GM19395 (cell line): ENCODE measurements at regions not wholly inside any gene's neighbourhood (a gene's known extent, or its start where the extent isn't known, plus 50 kb on each side); places are given as distances from the start of the nearest gene placed in this dataset.

Experiments used
- ATAC-seq: cut with Tn5 transposase; IDR thresholded peaks from one replicate; pipeline ENCODE4 v1.9.1; 2021; ENCODE audit warnings: mild to moderate bottlenecking, moderate library complexity; ENCODE audit not compliant: unreplicated experiment

DNA sequence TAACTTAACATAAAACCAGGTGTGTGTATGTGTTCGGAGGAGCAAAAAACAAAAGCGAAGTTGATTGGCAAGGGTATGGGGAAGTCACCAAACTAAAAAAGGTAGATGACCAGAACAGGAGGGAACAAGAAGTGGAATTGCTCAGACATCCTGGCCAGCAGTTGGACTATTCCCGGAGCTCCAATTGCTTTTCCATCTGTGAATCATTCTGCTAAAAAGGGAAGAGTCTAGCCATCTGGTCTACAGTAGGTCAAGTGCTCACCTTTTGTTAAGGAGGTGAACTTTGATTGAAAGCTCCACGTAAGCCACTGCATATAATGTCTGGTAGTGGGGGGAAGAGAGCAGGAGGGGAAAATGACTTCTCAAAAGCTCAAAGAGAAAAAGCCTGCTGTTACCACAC, 50.0 kb upstream of the BET1 start:
- no peak for ATAC-seq

DNA sequence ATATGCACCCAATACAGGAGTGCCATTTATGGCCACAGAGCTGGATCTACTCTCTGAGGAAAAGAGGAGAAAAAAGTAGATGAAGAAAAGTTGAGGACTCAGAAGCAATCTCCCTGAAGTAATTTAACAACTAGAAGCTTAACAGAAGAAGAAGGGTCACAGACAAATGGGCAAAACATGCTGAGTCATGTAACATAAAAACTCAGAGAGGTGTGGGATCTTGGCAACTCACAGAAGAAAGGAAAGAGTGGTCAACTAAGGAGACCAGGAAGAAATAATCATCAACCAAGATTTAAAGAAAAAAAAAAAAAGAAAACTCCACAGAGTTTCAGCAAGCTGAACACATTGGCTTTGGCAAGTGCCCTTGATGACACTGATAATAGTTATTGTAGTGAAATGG, 51.8 kb upstream of the BET1 start:
- no peak for ATAC-seq

DNA sequence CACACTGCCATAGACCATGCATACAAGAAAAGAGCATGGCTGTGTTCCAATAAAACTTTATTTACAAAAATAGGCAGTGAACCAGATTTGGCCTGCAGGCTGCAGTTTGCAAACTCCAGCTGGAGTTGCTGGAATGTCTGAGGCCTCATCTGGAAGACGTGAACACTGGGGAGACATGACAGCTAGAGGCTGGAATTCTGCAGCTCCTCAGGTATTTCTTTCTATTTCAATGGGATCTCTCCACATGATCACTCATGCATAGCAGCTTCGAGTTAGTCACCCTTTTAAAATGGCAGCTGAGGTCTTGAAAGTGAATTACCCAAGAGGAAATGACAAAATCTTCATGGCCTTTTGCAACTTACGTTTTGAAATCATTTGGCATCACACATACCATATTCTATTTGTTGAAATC, 52.6 kb upstream of the BET1 start:
- ATAC-seq, result no peak

DNA sequence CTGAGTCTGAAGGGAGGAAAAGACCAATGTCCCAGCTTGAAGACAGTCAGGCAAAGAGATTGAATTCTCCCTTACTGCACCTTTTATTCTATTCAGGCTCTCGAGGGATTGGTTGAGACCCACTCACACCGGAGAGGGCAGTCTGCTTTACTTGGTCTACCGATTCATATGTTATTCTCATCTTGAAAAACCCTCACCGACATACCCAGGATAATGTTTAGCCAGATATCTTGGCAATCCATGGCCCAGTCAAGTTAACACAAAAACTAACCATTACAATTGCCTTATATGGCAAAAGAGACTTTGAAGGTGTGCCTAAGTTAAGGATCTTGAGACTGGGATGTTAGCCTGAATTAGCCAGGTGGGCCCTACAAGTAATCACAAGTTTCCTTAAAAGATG, 53.8 kb upstream of the BET1 start:
- no peak for ATAC-seq

DNA sequence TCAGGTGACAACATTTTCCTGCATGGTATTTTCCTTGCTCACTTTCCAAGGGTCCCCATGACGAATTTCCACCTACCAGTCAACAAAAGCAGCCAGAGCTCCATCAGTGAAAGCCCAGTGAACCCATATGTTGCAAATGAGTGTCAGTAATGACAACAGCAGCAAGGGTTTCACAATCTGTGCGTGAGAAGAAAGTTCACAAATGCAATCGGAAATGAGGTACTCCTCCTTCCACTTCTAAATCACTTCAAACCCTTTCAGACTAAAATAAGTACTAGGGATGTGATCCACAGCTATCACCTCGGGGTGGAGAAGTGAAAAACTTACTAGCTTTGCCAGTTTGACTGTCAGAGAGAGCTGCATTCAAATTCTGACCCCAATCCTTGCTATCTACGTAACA, 55.6 kb upstream of the BET1 start:
- peak; percentile 85 for ATAC-seq

DNA sequence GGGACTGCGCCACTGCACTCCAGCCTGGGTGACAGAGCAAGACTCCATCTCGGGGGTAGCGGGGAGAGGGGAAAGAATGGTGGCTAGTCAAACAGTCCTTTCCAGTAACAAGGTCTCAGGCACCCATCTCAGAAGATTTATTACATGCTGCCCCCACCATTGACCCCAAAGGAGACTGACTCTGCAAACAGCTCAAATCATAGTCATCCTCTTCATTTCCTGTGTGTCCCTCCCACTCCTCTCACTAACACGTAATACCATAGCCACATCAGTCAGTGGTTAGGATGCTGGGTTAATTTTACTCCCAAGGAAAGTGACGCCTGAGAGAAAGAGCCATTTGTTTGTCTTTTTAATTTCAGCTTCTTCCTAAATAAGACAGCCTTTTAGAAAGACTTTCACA, 56.6 kb upstream of the BET1 start:
- ATAC-seq, result peak; percentile 45

DNA sequence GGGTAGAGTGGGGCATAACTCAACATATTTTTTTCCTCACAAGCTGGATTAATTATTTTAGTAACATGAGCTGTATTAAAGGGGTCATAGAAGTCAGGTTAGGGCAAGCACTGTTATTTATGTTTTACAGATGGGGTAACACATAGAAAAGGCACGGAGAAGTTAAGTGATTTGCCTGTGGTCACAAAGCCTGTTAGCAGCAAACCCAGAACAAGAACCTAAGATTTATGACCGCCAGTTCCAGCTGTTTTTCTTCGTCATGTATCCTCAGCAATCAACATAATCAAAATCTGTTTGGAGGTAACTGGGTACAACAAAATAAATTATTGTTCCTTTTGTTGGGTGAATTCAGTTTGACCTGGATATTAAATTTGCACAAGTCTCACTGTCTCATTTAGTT, 57.2 kb upstream of the BET1 start:
- ATAC-seq, result no peak

DNA sequence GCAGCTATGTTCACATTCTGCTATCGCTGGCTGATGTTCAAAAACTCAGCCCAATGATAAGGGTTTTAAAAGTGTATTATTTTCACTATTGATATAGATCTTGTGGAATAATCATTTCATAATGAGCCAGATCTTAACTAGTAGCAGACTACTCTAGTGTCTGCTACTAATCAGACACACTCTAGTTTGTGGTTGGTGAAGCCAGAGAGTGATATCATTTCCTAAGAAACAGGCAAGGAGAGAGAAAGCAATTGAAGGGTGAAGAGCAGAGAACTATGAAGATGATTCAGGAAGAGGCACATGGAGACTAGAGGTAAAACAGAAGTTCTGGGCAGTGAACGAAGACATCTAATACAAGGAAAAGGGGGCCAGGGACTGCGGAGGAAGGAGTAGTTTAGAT, 58.2 kb upstream of the BET1 start:
- no peak for ATAC-seq

DNA sequence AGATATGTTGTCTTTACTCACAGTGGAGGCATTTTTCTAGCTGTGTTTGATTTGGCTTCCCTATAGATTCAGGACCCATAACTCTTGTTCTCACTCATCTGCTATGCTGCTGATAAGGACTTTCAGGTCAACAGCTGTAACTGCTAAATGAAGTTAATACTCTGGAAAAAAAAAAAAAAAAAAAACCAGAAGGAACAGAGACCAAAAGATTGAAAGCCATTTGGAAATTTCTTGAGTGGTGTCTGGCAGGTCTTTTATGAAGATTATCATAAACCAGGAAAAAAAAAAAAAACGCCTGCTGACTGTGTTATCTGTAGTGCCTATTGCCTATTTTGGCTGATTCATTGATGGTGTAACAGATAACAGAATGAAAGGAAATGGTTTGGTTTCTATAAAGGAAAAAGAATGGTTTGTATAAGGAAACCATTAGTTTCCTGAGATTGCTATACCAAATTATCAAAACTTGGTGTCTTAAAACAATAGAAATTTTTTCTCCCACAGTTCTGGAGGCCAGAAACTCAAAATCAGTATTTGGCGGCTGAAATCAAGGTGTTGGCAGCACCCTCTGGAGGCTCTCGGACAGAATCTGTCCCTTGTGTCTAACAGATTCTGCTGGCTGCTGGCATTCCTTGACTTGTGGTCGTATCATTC, 60.5 kb upstream of the BET1 start:
- ATAC-seq, result no peak

DNA sequence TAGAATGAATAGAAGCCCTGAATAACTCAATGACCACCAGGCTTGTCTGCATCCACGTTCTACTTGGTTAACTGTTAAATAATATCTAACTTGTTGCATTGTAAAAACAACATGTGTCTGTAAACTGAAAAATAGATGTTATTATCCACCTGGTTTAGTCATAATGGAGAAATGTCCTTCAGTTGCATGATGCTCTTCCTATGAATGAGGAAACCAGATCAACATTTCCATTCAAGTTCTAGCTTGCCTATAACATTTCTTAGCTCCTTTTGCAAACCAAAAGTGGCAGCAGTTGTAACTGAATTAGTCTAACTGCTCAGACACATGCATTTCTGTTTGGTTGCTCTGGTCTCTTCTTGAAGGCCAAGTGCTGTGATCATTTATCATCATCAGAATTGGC, 62.9 kb upstream of the BET1 start:
- ATAC-seq, result no peak

DNA sequence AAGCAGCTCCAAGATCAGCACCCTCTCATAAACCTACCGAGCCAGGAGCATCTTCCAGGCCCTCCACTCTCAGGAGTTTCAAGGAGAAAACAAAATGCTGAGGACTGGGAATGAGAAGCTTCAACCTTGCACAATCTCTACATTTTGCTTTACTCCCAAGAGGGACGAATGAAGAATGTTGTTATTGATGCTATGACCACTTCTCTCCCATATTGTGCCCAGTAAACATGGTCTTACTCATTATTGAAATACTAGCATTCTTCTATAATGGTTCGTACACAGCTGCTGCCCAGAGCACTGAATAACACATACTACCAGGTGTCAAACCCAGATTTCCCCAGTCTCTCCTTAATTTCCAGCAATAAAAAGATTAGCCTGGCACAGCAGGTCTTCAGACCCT, 63.4 kb upstream of the BET1 start:
- no peak for ATAC-seq

DNA sequence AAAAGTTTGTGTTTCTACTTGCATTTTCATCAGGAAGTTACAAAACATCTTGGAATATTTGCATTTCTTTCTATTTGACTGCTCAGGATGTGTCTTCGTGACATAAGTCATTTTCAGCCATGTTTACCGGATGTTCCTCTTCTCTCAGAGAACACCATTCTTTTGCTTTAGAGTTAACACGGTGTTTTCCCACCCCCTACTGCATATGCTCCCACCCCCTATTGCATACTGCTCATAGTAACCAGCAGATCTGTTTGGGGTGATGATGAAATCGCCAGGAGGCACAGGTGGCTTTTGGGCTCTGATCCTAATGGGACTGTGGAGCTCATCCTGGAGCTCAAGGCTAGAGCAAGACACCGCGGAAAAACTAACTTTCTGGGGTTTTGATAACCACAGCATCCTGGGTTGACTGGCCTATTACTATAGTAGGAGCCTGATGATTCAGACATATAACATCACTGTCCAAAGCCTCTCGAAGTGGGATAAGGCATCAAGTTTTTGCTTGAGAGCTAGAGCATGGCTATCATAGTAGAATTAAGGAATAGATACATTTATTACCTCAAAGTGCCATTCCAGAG, 65.1 kb upstream of the BET1 start:
- ATAC-seq, result peak; percentile 83

DNA sequence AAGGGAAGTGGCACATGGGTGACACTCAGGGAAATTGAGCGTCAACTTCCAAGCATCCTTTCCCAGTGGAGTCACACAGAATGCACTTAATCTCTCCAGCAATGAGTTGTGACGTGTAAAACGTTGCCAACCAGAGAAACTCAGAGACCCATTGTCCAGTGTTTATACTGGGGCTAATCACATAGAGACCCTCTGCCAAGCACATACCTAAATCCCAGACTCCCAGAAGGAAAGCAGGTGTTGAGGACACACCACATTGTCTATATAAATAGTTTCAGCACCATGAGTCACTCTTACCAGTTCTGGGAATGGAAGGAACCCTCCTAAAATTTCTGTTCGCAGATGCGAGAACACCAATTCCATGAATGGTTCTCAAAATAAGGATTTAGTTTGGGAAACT, 76.4 kb upstream of the BET1 start:
- ATAC-seq, result no peak

DNA sequence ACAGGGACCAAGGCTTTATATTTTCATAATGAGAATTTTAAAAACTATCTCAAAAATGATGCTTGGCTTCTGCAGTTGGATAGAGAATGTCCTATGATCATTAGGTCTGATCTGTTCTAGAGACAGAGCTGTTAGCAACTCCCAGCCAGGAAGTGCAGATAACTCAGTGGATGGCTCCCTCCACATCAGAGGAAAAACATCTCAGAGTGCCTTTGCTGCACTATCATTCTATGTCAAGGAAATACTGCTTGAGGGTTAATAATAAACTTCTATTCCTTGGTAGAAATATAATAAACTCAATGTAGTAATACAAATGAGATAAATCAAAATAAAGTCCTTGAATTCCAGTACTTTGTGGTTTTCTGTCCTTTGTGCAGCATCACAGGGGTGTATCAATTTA, 78.0 kb upstream of the BET1 start:
- ATAC-seq, result no peak

DNA sequence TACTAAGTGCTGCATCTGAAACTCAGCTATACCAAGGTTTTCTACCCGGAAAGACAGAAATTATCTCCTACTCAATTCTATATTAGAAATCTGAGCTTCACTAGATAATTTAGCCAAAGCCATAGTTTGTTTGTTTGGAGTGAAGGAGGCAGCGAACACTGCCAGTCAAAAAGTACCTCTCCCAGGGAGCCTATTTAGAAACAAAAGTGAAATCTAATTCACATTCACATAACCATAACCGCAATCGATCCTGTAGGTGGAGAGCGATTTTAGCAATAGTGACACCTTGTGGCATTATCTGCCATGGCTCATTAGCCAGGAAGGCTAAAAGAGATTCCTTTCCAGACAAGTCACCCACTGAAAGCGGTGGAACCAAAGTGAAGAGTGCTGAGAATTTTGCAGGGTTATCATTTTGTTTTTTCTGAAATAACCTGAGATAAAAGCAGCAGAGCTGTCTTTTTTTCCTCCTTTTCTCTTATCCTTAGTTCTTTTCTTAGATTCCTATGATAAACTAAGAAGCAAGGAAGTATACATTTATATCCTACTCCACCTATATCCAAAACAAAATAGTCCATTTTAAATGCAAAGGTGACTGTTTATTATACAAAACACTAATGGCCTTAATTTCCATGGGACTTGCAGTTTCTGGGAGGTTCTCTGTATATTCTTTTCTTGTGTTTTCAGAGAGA, 83.7 kb upstream of the BET1 start:
- ATAC-seq, result peak; percentile 98

DNA sequence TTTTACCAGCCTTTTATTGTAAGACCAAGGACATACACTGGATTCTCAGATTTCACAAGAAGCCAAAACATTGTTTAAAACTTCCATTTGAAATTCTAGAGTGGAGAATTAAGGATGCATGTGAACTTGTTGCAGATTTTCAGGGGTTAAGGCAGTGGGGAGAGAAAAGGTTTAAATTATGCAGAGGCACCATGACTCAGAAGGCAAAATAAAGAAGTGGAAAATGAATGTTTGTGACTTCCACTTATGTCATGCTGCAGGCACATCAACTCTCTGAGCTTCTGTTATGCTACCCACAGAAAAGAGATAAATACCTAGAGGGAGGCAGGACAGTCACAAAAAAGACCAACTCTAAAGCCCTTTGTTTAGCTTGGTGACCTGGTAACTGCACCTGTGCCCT, 84.4 kb upstream of the BET1 start:
- ATAC-seq, result no peak

DNA sequence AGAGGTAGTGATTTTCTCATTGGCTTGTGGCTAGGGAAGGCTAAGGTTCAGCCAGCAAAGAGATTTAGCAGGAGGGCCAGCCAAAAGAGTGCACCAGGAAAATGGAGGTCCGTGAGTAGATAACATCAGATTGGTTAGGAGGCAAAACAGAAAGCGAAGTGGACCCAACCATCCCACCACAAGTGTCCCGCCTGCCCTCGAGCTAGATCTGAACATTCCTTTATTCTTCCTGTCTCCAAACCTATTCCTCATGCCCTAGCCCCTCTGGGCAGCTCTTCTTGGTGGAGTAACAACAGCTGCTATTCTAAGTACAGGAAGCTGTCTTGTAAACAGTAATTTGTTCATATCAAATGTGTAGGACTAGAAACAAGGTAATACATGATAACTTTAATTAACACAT, 85.7 kb upstream of the BET1 start:
- ATAC-seq, result no peak

DNA sequence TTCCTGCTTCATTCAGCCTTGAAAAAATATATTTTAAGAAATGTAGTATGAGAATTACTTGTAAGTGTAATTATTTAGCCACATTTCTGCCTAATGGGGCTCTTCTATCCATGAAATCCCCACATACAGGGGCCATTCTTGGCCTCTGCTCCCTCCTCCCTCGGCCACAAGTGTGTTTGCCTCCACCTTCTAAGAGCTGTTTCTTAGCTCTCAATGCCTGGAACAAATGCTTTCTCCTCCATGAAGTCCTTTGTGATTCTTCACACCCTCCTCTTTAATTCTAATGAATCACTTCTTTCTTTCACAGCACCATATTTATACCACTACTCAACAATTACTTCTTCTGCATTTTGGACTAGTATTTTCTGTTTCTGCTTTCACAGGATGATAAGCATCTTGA, 88.8 kb upstream of the BET1 start:
- no peak for ATAC-seq

DNA sequence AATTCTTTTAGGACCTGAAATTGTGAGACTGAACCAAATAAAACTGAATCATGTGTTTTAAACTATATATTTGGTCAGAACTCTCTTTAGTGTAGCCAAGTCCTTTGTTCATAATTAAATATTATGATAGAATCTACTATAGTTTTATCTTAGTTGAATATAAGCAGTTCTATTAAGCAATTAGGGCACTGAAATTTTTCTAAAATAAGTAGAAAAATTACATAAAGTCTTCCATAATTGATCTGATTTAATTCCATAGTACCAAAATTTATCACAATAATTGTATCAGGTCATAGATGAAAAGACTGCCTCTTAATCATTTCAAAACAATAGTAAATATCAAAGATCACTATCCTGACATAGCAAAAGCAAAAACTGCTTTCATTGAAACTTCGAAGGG, 90.1 kb upstream of the BET1 start:
- no peak for ATAC-seq

DNA sequence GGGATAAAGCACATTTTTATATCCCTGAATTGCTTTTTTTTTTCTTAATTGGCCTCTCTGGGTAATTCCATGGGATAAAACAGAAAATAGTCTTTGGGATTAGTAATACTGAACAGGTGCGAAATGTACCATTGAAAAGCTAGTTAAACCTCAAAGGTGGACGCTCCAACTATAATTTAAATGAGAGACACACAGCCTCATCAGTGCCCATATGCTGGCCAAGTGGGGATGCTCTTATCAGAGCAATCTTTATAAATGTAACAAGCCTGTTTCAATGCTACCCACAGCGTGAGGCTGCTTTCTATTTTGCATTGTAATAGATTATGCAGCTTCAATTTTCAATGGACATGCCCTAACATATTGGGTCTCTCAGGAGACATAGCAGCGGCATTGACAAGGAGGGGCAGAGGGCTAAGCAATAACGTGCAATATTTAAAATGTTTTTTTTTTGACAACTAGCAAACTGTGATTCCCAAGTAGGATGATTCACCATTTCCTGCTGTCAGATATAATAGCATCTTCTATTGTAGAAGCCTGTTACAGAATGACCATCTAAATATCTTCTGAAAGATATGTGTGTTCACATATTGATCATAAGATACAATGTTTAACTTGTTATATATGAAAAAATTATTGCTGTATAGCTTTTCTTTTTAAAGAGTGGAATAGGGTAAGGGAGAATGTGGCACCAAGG, 91.3 kb upstream of the BET1 start:
- ATAC-seq, result no peak

DNA sequence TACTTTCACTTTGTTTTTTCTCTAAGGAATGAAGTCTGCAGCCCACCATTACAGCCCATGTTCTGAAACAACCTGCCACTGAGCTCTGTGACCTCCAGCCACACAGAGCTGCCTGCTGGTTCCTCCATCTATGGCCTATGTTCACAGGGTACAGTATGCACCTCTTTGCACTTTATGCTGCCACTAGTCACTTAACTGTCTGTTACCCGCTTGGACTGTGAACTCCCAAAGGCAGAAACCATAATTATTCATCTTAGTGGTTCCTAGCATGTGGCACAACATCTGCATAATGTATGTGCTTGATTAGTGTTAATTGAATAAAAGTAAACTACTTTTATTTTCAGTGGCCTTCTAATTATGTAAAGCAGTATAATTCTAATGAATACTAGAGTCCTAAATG, 95.5 kb upstream of the BET1 start:
- ATAC-seq, result no peak

DNA sequence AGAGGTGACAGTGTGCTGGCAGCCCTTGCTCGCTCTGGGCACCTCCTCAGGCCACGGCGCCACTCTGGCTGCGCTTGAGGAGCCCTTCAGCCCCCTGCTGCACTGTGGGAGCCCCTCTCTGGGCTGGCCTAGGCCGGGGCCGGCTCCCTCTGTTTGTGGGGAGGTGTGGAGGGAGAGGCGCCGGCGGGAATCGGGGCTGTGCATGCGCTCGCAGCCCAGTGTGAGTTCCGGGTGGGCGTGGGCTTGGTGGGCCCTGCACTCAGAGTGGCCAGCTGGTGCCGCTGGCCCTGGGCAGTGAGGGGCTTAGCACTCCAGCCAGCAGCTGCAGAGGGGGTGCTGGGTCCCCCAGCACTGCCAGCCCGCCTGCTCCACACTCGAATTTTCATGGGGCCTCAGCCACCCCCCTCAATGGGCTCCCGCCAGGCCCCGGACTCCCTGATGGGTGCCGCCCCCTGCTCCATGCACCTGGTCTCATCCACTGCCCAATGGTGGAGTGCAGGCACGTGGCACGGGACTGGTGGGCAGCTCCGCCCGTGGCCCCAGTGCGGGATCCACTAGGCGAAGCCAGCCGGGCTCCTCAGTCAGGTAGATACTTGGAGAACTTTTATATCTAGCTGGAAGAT, 96.7 kb upstream of the BET1 start:
- ATAC-seq, result no peak
